WERI-Rb-1 (cell line): ENCODE measurements at regions not wholly inside any gene's neighbourhood (a gene's known extent, or its start where the extent isn't known, plus 50 kb on each side); places are given as distances from the start of the nearest gene placed in this dataset.

ENCODE experiments used
- DNase-seq: peaks from one replicate; pipeline ENCODE4 v3.0.0-alpha.2; 2020
- H3K27ac ChIP-seq: fragments of 250-450 bp; sonication (Bioruptor Pico); 2 replicates; pipeline ENCODE4 v1.5.1; 2020; ENCODE audit warnings: mild to moderate bottlenecking, moderate library complexity
- H3K27me3 ChIP-seq: fragments of 250-450 bp; sonication (Bioruptor Pico); 2 replicates; pipeline ENCODE4 v1.5.1; 2021; ENCODE audit warnings: mild to moderate bottlenecking, low read depth, moderate library complexity; ENCODE audit not compliant: insufficient read depth, severe bottlenecking
- H3K36me3 ChIP-seq: fragments of 250-450 bp; sonication (Bioruptor Pico); 2 replicates; pipeline ENCODE4 v1.5.1; 2020; ENCODE audit warnings: mild to moderate bottlenecking, moderate library complexity
- H3K4me3 ChIP-seq: 2 replicates; pipeline ENCODE4 v1.5.1; 2011; ENCODE audit warnings: low read depth, mild to moderate bottlenecking, control low read depth, low read length
- H3K9me3 ChIP-seq: fragments of 250-450 bp; sonication (Bioruptor Pico); 2 replicates; pipeline ENCODE4 v1.5.1; 2021; ENCODE audit warnings: mild to moderate bottlenecking, moderate library complexity; ENCODE audit not compliant: severe bottlenecking
- TF ChIP-seq, protein P1 (sequence below): IDR thresholded peaks from 2 replicates; pipeline ENCODE4 v1.5.1; 2011; ENCODE audit warnings: low read depth, mild to moderate bottlenecking, control low read depth, inconsistent platforms, low read length

DNA sequence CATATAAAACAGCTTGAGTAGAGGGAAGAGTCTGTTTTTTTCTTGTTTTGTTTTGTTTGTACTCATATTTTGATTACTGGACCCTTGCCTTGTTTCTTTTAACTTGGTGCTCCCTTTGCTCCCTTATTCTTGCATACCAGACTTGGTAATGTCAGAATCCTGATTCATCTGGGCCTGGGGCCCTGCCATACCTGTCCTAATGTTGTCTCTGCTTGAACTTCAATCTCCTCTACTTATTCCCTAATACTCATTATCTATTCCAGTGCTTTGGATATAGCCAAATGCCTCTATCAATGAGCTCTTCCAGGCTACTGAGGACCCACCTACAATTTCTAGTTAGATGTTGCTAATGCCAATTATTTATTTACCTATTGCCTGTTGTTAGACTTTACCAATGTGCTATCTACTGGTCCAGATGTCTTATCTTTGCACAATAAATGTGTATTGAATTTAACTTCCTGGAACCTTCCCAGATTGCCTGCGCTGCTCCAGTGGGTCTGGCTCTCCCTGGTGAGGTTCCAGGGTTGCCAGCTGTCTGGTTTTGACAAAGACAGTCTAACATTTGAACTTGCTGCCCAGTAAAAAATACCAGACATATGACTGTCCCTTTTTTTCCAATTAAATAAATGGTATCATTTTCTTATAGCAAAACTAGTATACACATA lies 64.4 kb upstream of the ACSL4 start:
- Histone ChIP-seq H3K36me3 (no peaks in the 10 kb centered on the region), H3K27ac (no peak overlapping the region), H3K4me3 (no peak overlapping the region), H3K27me3 (peaks cover 13% of the 10 kb centered on the region), H3K9me3 (no peaks in the 10 kb centered on the region)
- TF ChIP-seq, protein P1, sequence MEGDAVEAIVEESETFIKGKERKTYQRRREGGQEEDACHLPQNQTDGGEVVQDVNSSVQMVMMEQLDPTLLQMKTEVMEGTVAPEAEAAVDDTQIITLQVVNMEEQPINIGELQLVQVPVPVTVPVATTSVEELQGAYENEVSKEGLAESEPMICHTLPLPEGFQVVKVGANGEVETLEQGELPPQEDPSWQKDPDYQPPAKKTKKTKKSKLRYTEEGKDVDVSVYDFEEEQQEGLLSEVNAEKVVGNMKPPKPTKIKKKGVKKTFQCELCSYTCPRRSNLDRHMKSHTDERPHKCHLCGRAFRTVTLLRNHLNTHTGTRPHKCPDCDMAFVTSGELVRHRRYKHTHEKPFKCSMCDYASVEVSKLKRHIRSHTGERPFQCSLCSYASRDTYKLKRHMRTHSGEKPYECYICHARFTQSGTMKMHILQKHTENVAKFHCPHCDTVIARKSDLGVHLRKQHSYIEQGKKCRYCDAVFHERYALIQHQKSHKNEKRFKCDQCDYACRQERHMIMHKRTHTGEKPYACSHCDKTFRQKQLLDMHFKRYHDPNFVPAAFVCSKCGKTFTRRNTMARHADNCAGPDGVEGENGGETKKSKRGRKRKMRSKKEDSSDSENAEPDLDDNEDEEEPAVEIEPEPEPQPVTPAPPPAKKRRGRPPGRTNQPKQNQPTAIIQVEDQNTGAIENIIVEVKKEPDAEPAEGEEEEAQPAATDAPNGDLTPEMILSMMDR: no peak
- no peak for DNase-seq

- DNase-seq: no peak
- Histone ChIP-seq H3K36me3 (no peaks in the 10 kb centered on the region), H3K27me3 (peaks cover 10% of the 10 kb centered on the region)
These were observed 79.2 kb upstream of the ACSL4 start for GRCh38 chrX:109812236-109812635.

DNA sequence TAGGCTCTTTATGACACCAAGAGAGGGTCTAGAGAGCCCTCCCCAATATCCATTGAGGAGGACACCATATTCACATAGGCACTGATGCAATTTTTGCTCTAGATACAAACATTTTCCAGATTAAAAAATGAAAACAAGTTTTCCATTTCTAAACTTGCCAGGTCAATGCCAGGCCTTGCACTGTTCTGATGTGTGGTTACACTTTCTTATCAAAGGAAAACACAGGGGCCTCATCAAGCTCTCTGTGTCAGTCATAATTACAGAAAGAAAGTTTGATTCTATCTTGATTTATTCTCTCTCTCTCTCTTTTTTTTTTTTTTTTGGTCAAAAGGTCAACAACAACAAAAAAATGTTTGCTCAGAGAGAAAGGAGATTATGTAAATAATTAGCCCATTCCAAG lies 80.2 kb upstream of the ACSL4 start:
- H3K36me3 ChIP-seq: no peaks in the 10 kb centered on the region
- H3K9me3 ChIP-seq: no peaks in the 10 kb centered on the region
- no peak overlapping the region for H3K4me3 ChIP-seq
- H3K27me3 ChIP-seq: peaks cover 10% of the 10 kb centered on the region
- TF ChIP-seq, protein P1: no peak
- DNase-seq: no peak
- no peak overlapping the region for H3K27ac ChIP-seq

More at GRCh38 chrX:109812236-109812635, 79.2 kb upstream of the ACSL4 start:
- Histone ChIP-seq H3K27ac (no peak overlapping the region), H3K9me3 (no peaks in the 10 kb centered on the region), H3K4me3 (no peak overlapping the region)
- TF ChIP-seq, protein P1: no peak

GRCh38 chrX:109818976-109819375 lies 85.9 kb upstream of the ACSL4 start:
- no peaks in the 10 kb centered on the region for H3K36me3 ChIP-seq
- H3K27ac ChIP-seq: no peak overlapping the region
- DNase-seq: peak; percentile 29
- H3K4me3 ChIP-seq: no peak overlapping the region
- H3K27me3 ChIP-seq: peaks cover 9% of the 10 kb centered on the region
- no peaks in the 10 kb centered on the region for H3K9me3 ChIP-seq
- TF ChIP-seq, protein P1: no peak

GRCh38 chrX:109822861-109823260 lies 89.8 kb upstream of the ACSL4 start:
- no peak for DNase-seq
- Histone ChIP-seq H3K9me3 (no peaks in the 10 kb centered on the region), H3K27ac (no peak overlapping the region), H3K4me3 (no peak overlapping the region), H3K36me3 (no peaks in the 10 kb centered on the region), H3K27me3 (peaks cover 18% of the 10 kb centered on the region)
- TF ChIP-seq, protein P1: no peak
